Activated CD4-positive, alpha-beta T cell treated with anti-CD3 and anti-CD28 coated beads for 48 hours (primary cell): ENCODE measurements at regions not wholly inside any gene's neighbourhood (a gene's known extent, or its start where the extent isn't known, plus 50 kb on each side); places are given as distances from the start of the nearest gene placed in this dataset.

Experiments
- DNase-seq: peaks from one replicate; pipeline ENCODE4 v3.0.0-alpha.2; 2020

GRCh38 chrX:40174854-40175510, 77.2 kb upstream of the BCOR start:
- DNase-seq, result peak; percentile 67

DNA sequence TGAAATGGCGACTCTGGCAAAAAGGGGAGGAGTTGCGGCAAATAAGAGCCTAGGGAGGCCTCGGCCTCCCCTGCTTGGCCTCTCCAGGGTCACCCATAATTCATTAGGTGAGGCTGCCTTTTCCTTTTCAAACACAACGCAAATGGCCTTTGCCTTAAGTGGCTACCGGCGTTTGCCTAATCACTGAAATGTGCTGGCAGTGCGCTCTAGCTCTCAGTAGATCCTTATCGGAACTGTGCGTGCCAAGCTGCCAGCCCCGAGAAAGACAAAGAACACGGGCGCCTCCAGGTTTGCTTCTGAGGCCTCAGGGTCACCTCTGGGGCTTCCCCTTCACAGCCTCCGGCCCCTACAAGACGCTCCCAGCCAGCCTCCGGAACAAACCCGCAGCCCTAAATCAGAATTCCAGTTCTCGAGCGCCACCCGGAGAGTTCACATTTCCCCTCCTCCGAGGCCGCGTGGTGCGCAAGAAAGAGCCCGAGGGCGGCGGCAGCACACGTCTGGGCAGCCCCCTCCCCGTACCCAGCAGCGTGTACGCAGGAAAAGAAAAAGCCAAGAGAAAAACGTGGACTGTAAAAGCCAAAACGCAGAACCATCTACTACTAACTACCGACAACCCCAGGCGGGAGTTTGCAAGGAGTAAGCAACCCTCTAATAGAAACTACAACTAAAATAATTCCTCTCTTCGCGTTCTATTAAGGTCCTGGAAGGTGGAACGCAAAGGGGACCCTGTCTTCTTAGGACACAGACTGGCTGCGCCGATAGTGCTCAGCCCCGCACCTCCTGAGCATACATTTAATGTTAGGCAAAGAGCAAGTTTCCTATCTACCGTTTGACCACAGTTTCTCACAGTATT, 76.5 kb upstream of the BCOR start:
- peak; percentile 81 for DNase-seq

- no peak for DNase-seq
Observed at GRCh38 chrX:40173143-40174000, 75.6 kb upstream of the BCOR start.

DNA sequence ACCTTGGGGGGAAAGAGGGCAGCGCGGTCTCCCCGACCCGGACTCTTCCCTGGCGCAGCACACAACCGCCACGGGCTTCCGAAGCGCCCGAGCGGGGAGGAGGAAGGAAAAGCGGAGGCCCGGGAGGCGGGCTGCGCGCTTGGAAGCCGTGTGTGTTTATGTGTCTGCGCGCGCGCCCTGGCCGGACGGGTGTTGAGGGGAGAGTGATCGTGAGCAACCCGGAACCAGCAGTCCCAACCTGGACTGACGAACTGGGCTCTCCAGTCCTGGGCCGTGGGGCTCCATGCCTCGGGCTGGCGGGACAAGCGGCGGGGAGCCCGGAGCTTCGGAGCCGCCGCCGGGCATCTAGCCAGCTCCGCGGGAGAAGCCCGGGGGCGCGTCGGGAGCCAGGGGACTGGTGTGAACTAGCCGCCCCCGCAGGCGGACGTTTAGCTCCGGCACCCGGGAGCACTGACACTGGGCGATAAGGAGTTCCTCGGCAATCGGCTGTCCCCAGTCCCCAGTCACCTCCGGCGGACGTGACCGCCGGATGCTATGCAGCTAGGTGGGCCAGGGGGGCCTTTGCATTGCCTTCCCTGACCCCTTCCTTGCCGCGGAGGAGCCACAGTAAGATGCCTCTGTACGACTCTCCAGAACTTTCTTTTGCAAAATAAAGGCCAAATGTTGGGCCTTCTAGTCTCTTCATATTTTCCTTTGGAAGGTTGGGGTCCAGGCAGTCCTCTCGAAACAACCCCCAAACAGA, 74.8 kb upstream of the BCOR start:
- peak; percentile 56 for DNase-seq

GRCh38 chrX:40171513-40172400, 74.0 kb upstream of the BCOR start:
- peak; percentile 58 for DNase-seq

- peak; percentile 45 for DNase-seq
Observed at GRCh38 chrX:40170830-40171512, 73.2 kb upstream of the BCOR start.

DNA sequence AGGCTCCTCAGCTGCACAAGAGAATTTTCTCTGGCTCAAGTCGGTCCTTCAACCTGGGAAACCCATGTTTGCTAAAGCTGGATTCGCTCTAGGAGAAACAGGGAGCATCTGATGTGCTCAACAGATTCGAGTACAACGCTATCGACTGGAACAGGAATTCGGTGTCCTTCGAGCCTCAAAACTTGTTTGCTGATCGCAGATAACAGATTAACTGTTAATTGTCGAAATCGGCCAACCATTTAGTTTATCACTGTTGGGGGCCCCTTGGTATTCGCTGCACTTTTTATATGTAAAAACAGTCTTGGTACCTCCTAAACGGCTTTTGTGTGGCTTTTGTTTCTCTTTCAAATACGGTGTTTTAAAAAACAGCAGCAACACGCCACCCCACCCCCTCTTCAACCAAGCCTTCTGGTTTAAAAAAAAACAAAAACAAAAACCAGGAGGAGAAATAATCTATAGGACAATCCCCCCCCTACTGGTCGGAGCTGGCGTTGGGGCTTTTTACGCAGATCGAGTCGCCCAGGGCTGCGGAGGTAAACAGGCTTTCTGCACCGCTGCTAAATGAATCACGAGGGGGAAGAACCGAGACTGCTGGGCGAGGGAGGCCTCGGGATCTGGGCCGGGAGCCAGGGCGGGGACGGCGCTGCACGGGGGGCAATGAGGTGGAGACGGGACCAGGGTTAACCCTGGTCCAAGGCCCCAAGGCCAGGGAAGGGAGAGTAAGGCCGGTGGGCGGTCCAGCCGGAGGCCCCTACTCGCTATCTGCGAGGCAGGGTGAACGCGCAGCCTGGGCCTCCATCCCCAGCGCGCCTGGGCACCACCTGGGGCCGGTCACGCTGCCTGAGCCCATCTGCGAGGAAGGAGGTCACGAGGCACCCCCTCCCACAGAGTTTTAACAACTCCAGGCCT, 71.7 kb upstream of the BCOR start:
- DNase-seq, result peak; percentile 85

DNA sequence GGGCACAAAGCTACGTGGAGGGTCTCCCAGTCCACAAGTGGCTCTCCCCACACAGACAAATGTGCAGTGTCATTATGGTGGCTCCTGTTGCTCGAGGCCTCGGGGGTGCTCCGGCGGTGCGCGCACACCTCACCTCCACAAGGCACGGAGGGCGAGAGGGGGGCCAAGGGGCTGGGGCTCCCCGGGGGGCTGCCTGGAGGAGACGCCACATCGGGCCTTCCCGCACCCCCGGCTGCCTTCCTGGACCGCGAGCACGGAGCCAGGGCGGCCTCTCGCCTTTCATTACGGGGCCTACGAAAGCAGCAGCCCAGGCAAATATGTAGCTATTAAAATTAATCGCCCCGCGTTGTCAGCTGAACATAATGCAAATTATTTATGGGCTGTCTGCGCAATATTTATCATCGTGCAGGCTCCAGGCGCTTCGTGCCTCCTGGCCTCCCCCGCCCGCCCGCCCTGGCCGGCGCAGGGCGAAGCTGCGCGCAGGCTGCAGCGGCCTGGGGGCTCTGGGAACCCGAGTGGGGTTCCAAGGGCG, 70.8 kb upstream of the BCOR start:
- DNase-seq, result no peak

DNA sequence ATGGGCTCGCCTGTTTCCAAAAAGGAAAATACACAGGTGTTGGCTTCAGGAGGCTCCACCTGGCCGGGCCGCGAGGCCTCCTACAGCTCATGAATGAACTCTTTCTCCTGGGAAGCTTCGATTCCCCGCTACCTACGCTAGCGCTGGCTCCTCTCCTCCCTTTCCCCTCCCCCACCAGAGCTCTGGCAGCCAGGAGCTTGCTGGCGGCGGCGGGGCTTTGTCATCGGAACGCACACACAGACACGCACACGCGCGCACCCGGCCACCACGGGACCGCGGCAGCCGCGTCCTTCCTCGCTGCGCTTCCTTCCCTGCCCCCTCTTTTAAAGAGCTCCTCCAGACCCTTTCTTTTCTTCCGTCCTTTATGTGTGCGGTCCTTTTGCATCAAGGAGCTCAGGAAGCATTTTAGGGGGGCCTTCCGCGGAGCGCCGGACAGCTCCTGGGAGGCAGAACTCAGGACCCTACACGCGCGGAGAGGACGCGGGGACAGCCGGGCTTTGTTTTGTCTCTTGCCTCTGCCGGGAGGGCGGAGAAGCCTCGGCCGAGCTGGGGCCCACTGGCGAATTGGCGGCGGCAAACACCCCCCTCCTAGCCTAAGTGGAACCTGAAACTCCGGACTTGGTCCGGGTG, 70.2 kb upstream of the BCOR start:
- DNase-seq, result peak; percentile 31

DNA sequence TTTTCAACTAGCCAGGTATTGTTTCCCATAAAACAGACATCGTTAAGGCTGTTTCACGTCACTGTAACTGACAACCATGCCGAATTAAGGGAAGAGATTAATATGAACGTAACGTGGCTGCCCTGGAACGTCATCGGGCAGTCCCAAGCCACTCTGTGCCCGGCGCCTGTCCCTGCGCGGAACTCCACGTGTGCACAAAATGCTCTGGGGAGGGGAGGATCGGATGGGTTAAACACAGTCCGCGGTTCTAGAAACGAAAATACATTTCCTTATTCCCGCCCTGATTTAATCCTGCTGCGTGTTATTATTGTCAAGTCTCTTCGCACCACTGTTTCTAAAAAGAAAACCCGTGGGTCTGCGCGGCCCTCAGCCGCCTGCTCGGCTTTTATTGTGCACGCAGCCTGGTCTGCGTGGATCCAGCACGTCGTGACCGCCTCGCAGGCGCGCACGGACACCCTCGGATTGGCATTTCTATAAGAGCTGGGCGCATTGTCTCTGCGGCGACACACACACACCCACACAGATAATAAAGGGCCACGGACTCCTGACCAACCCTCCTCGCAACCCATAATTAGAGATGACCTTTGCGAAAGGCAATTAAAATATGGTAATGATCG, 69.6 kb upstream of the BCOR start:
- no peak for DNase-seq

- DNase-seq, result peak; percentile 4
Observed at GRCh38 chrX:40166582-40166981, 68.8 kb upstream of the BCOR start.

GRCh38 chrX:40165861-40166260, 68.1 kb upstream of the BCOR start:
- no peak for DNase-seq

- no peak for DNase-seq
Observed at GRCh38 chrX:40165206-40165605, 67.4 kb upstream of the BCOR start.

DNA sequence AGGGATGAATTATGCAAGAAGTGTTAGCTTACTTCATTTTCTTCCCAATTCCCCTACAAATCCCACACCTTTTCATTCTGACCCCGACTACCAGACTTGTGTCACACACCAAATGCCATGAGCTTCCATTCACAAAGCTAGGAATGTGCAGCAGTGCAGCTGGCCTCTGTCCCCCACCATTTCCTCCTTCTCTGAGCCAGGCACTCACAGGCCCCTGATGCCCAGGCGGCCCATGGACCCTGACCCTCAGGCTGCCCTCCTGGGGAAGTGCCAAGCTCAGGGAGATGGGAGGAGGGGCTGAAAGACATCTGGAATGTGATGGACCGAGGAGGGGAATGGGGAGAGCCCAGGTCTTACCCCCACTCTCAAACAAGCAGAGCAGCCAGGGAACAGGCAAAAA, 67.0 kb upstream of the BCOR start:
- no peak for DNase-seq

- peak; percentile 40 for DNase-seq
Observed at GRCh38 chrX:40158036-40158706, 60.4 kb upstream of the BCOR start.

DNA sequence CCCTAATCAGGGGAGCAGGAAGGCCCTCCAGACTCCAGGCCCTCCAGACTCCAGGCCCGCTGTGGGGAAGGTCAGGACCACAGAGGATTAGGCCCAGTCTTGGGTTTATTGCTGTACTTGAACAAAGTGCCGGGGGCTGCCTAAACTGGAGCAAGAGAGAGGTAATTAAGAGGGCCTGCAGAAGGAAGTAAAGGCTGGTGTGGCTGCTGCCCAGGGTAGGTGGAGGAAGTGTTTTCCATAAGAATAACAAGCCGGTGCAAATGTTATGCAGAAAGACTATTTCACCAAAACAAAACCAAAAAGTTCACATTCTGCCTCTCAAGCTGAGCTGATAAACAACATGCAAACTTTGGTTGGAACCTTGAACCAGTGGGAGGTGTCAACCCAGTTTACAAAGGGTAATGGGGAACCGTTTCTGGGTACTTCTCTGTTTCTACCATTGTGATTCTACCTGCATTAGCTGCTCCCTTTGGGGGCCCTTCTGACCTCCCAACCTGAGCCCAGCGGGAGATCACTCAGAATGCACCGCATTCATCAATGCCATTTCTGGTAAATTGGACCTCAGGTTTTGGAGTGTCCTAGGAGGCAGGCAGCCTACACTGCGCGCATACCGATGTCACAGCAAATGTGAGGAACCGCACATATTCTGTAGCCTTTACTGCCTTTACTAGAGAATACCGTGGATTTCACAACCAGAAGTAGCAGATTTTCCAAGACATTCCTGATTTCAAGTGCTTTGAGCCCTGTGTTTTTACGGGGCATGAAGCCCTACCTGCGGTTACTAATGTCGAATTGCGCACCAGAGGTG, 59.7 kb upstream of the BCOR start:
- no peak for DNase-seq
